ENCODE measurements at regions not wholly inside any gene's neighbourhood (a gene's known extent, or its start where the extent isn't known, plus 50 kb on each side); places are given as distances from the start of the nearest gene placed in this dataset.

DNA sequence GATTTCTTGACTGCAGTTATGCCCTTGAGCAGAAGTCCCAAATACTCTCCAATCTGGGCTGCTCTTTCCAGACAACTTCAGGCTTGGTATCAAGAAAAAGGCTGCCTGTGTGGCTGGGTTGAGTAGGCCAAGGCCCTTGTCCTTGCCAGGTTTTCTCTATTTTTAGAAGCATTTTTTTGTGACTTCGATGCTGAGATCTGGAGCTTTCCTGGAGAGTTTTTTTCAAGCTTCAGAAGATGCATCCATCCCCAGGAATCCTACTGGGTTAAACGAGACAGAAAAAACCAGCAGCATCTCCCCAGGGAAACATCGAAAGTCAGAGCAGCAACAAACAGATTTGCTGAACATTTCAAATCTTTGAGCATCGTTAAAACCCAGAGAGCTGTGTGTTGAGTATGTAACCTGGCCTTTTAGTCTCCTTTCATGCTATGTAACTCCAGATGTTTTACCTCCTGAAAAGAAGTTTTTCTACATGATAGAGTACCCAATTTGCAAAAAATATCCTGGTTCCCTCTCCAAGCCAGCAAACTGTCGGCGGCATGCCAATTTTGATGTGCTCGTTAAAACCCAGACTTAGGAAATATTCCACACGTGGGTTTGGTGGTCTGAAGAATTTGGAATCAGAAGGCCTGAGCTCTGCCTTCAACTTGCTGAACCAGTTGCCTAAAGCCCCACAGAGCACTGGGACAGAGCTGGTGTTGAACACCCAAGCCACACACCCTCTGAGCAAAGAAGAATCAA, 98.1 kb upstream of the ALDH1B1 start:
- H3K27me3 ChIP-seq, result no peaks in the 10 kb centered on the region
- H3K9me3 ChIP-seq, result no peaks in the 10 kb centered on the region
- H3K27ac ChIP-seq, result no peak overlapping the region
- H3K4me1 ChIP-seq, result no peaks in the 10 kb centered on the region
- no peak overlapping the region for H3K4me3 ChIP-seq
- intact Hi-C loops (cut with DNase I; ENCODE audit: low total_unique reads), result no loop called here
- DNase-seq (ENCODE audit: low spot score in 2 of 2), result no peak
- H3K36me3 ChIP-seq, result no peaks in the 10 kb centered on the region
- TF ChIP-seq, protein P1, sequence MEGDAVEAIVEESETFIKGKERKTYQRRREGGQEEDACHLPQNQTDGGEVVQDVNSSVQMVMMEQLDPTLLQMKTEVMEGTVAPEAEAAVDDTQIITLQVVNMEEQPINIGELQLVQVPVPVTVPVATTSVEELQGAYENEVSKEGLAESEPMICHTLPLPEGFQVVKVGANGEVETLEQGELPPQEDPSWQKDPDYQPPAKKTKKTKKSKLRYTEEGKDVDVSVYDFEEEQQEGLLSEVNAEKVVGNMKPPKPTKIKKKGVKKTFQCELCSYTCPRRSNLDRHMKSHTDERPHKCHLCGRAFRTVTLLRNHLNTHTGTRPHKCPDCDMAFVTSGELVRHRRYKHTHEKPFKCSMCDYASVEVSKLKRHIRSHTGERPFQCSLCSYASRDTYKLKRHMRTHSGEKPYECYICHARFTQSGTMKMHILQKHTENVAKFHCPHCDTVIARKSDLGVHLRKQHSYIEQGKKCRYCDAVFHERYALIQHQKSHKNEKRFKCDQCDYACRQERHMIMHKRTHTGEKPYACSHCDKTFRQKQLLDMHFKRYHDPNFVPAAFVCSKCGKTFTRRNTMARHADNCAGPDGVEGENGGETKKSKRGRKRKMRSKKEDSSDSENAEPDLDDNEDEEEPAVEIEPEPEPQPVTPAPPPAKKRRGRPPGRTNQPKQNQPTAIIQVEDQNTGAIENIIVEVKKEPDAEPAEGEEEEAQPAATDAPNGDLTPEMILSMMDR (IDR thresholded peaks at IDR 0.05), result no peak
- no peak for TF ChIP-seq POLR2AphosphoS5 (IDR thresholded peaks at IDR 0.05)
- TF ChIP-seq POLR2A (IDR thresholded peaks at IDR 0.05), result no peak

DNA sequence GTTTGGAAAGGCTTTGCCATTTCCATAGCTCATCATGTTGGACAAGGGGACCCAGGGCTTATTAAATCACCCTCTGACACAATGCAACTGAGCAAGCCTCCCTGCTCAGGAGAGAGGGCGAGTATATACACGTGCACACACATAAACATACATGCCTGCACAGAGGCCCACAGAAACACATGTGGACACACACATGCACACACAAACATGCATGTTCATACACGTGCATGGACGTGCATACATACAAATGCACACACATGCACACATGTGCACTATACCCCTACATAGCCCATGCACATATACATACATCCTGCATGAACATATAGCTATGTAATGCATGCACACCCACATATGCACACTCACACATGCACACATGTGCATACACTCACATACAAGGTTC, 99.5 kb upstream of the ALDH1B1 start:
- no peak overlapping the region for H3K27ac ChIP-seq
- no peak for DNase-seq (ENCODE audit: low spot score in 2 of 2)
- intact Hi-C loops (cut with DNase I; ENCODE audit: low total_unique reads), result no loop called here

DNA sequence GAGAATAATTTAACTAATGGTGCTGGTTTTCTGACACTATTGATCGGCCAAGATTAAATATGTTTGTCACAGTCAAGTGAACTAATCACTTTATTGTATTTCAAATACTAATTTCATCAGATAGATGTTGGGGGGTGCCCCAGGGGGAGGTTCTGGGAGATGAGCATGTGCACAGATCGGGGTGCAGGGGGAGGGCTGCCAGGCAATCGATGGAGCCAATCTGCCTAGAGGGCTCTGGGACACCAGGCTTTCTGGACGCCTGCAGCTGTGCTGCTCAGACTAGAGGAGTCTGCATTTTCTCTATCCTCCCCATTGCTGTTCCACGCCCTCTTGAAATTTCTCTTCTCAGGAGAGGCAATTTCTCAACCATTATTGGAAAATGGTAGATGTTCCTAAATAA, 100.0 kb upstream of the ALDH1B1 start:
- intact Hi-C loops (cut with DNase I; ENCODE audit: low total_unique reads), result no loop called here
- Histone ChIP-seq H3K9me3 (no peaks in the 10 kb centered on the region), H3K4me3 (no peak overlapping the region), H3K4me1 (no peaks in the 10 kb centered on the region), H3K27ac (no peak overlapping the region), H3K36me3 (no peaks in the 10 kb centered on the region), H3K27me3 (no peaks in the 10 kb centered on the region)
- no peak for TF ChIP-seq POLR2A (IDR thresholded peaks at IDR 0.05)
- TF ChIP-seq, protein P1 (IDR thresholded peaks at IDR 0.05), result no peak
- no peak for TF ChIP-seq POLR2AphosphoS5 (IDR thresholded peaks at IDR 0.05)
- no peak for DNase-seq (ENCODE audit: low spot score in 2 of 2)

More for the DNA sequence above, 99.5 kb upstream of the ALDH1B1 start:
- TF ChIP-seq POLR2A (IDR thresholded peaks at IDR 0.05) (no peak), POLR2AphosphoS5 (IDR thresholded peaks at IDR 0.05) (no peak)
- TF ChIP-seq, protein P1 (IDR thresholded peaks at IDR 0.05), result no peak
- H3K36me3 ChIP-seq, result no peaks in the 10 kb centered on the region
- H3K4me1 ChIP-seq, result no peaks in the 10 kb centered on the region
- H3K27me3 ChIP-seq, result no peaks in the 10 kb centered on the region
- no peak overlapping the region for H3K4me3 ChIP-seq
- H3K9me3 ChIP-seq, result no peaks in the 10 kb centered on the region

DNA sequence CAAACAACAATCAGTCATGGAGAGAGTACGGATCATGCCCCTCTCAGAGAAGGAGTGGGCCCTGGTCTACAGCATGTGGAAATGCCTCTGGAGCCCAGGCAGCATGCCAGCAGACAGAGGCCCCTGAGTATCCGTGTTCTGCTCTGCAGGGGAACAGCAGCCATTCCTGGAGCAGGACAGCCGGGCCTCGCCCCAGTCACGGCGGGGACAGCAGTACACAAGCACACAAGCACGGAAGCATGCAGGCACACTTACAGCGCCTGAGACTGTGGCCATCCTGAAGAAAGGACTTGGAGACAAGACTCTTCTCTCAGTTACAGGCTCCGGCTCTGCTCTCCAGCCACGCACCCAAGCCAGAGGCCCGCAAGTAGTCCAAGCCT, 102.6 kb upstream of the ALDH1B1 start:
- H3K27me3 ChIP-seq, result no peaks in the 10 kb centered on the region

DNA sequence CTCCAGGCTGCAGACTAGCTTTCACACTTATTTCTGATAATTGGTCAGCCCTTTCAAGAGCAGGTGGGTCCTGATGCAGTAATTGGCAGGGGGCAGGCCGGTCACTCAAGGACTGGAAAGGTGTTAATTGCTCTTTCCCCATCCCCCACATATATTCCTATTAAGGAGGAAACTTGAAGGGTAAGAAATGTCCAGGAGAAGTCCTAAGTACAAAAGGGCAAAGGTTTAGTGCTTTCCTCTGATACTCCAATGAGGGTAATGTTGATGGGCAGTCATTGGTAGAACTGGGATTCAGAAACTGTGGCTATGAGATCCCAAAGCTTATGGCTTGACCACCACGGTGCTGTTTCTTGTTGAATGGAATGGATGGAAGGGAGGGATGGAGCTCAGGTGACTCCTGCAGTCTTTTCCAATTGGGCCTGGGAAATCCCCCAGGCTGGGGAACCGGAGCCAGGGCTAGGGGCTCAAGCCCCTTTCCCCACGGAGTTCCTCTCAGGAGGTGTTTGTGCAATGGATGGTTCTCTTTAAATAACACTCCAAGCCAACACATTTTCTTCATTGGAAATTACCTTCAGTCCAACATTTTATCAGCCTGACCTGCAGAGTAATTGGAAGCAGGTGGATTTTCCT, 103.2 kb upstream of the ALDH1B1 start:
- no peaks in the 10 kb centered on the region for H3K9me3 ChIP-seq
- no peak overlapping the region for H3K4me3 ChIP-seq
- H3K27me3 ChIP-seq, result no peaks in the 10 kb centered on the region
- H3K36me3 ChIP-seq, result no peaks in the 10 kb centered on the region
- H3K27ac ChIP-seq, result no peak overlapping the region
- TF ChIP-seq POLR2A (IDR thresholded peaks at IDR 0.05), result no peak
- TF ChIP-seq POLR2AphosphoS5 (IDR thresholded peaks at IDR 0.05), result no peak
- TF ChIP-seq, protein P1 (IDR thresholded peaks at IDR 0.05), result no peak
- no peaks in the 10 kb centered on the region for H3K4me1 ChIP-seq
- no peak for DNase-seq (ENCODE audit: low spot score in 2 of 2)
- intact Hi-C loops (cut with DNase I; ENCODE audit: low total_unique reads), result no loop called here

More for the DNA sequence above, 102.6 kb upstream of the ALDH1B1 start:
- no peaks in the 10 kb centered on the region for H3K36me3 ChIP-seq
- no peaks in the 10 kb centered on the region for H3K4me1 ChIP-seq
- no peak overlapping the region for H3K27ac ChIP-seq
- no peaks in the 10 kb centered on the region for H3K9me3 ChIP-seq
- no peak for DNase-seq (ENCODE audit: low spot score in 2 of 2)
- H3K4me3 ChIP-seq, result no peak overlapping the region
- intact Hi-C loops (cut with DNase I; ENCODE audit: low total_unique reads), result no loop called here
- TF ChIP-seq, protein P1 (IDR thresholded peaks at IDR 0.05), result no peak
- no peak for TF ChIP-seq POLR2AphosphoS5 (IDR thresholded peaks at IDR 0.05)

Data from breast epithelium (tissue), 4 donors.